RPMI7951 (cell line): ENCODE measurements at regions not wholly inside any gene's neighbourhood (a gene's known extent, or its start where the extent isn't known, plus 50 kb on each side); places are given as distances from the start of the nearest gene placed in this dataset.
A peak's percentile ranks its signal among the peaks of the same experiment; 100 is the strongest.

ENCODE experiments used
- DNase-seq: peaks from one replicate; pipeline ENCODE4 v3.0.0-alpha.2; 2012; ENCODE audit warnings: low read depth

GRCh38 chr3:55180161-55180560 is 252.3 kb upstream of the LRTM1 start:
- DNase-seq, result peak; percentile 71

- DNase-seq, result no peak
These were observed 250.5 kb upstream of the LRTM1 start for GRCh38 chr3:55178336-55178735.

- peak; percentile 65 for DNase-seq
These were observed 249.9 kb upstream of the LRTM1 start for GRCh38 chr3:55177749-55178148.

GRCh38 chr3:55175423-55175822 is 247.6 kb upstream of the LRTM1 start:
- DNase-seq, result no peak

- no peak for DNase-seq
These were observed 246.9 kb upstream of the LRTM1 start for GRCh38 chr3:55174747-55175146.

- peak; percentile 66 for DNase-seq
These were observed 245.6 kb upstream of the LRTM1 start for GRCh38 chr3:55173504-55173903.

GRCh38 chr3:55172913-55173312 is 245.1 kb upstream of the LRTM1 start:
- peak; percentile 68 for DNase-seq

GRCh38 chr3:55170444-55170843 is 242.6 kb upstream of the LRTM1 start:
- no peak for DNase-seq

GRCh38 chr3:55169608-55170072 is 241.8 kb upstream of the LRTM1 start:
- peak; percentile 100 for DNase-seq

GRCh38 chr3:55169161-55169560 is 241.3 kb upstream of the LRTM1 start:
- DNase-seq, result peak; percentile 89

- peak; percentile 99 for DNase-seq
These were observed 239.9 kb upstream of the LRTM1 start for GRCh38 chr3:55167586-55168317.

GRCh38 chr3:55166576-55167555 is 239.0 kb upstream of the LRTM1 start:
- DNase-seq, result peak; percentile 77

GRCh38 chr3:55165704-55166405 is 238.0 kb upstream of the LRTM1 start:
- peak; percentile 76 for DNase-seq

GRCh38 chr3:55165278-55165677 is 237.4 kb upstream of the LRTM1 start:
- DNase-seq, result peak; percentile 92

GRCh38 chr3:55164876-55165275 is 237.0 kb upstream of the LRTM1 start:
- peak; percentile 87 for DNase-seq

GRCh38 chr3:55164191-55164590 is 236.3 kb upstream of the LRTM1 start:
- no peak for DNase-seq

GRCh38 chr3:55163421-55163820 is 235.6 kb upstream of the LRTM1 start:
- peak; percentile 87 for DNase-seq

- peak; percentile 97 for DNase-seq
These were observed 234.4 kb upstream of the LRTM1 start for GRCh38 chr3:55162031-55162795.

GRCh38 chr3:55161231-55161630 is 233.4 kb upstream of the LRTM1 start:
- no peak for DNase-seq

GRCh38 chr3:55160241-55160983 is 232.6 kb upstream of the LRTM1 start:
- DNase-seq, result peak; percentile 100

- no peak for DNase-seq
These were observed 231.9 kb upstream of the LRTM1 start for GRCh38 chr3:55159711-55160110.
